Inferior parietal cortex (tissue), 1 donor: ENCODE measurements at regions not wholly inside any gene's neighbourhood (a gene's known extent, or its start where the extent isn't known, plus 50 kb on each side); places are given as distances from the start of the nearest gene placed in this dataset.
"Not testable (repeated sequence)": the region's sequence is repeated elsewhere in the genome, so short reads cannot be mapped to it uniquely, and the experiment has no call there.

Source experiments
- DNase-seq: peaks from one replicate; pipeline ENCODE4 v3.0.0-alpha.2; 2016; ENCODE audit errors: extremely low spot score

DNA sequence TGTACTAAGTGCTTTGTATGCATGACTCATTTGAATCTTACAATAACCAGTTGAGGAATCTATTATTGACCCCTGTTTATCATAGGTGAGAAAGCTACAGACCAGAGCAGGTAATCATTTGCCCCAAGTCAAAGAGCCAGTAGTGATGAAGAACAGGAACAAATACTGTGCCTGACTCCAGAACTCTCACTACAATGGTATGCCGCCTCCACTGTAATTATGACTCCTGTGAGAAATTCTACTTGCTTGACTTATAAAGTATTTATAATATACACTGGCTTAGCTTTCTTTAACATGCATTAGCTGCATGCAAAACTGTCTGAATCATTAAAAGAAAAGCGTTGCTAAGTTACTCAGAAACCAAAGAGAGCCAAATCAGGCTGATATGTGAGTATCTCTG lies 92.6 kb downstream of the ZNF281 start:
- DNase-seq: no peak

DNA sequence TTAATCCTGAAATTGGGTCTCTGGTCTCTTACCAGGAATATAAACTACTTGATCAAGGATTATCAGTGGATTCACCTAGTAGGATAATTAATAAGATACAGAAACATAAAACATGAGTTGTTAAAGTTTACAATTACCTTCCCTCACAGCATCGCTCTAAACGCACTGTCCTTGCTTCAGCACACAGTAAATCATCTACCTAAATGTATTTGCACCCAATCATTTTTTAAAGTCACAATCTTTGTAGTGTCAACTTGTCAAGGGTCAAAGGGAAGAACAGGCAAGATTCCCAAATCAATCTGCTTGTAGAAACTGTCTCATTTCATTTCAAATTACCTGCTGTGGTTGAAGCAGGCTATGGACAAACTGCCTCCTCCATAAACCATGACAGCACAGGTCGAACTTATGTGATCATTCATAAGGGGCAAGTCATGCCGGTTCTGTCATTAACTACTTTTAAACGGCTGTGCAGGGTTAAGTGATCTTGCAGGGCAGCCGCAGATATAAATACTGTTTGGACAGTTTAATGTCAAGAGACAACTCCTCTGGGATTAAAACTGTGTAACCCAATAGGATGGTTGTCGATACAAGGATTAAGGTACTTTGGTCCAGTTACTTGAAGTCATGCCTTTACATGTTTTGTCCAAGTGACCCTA lies 93.6 kb downstream of the ZNF281 start:
- no peak for DNase-seq

- no peak for DNase-seq
Measured at GRCh38 chr1:200314085-200314750, 95.6 kb downstream of the ZNF281 start.

- no peak for DNase-seq
Measured at GRCh38 chr1:200311256-200311655, 98.6 kb downstream of the ZNF281 start.

DNA sequence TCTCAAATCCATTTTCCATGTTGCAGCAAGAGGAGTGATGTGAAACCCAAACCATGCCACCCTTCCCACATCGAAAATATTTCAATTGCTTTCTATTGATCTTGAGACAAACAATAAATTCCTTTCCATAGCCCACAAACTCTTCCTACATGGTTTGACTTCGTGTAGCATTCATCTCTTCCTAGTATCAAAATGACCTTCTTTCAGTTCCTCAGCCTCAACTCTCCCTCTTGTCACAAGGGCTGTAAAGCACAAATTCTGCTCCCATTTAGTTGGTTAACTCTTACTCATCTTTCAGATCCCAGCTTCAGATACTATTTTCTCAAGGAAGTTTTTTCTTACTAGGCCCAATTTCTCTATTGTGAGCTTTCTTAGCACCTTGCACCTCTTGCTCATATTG lies 99.0 kb downstream of the ZNF281 start:
- DNase-seq: no peak

DNA sequence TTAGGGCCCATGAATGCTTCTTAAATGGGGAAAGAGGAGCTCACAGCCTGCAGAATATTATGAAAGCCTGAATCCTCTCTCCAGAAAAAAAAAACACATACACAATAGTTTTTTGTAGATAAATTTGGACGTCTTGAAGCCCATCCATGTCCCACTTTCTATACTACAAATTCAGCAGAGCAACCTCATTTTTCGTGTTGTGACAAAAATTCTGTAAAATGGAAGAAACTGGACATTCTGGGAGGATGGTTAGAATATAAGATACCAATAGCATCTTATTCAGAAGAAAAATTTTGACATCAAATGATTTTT lies 102.1 kb downstream of the ZNF281 start:
- no peak for DNase-seq

- peak; percentile 50 for DNase-seq
Measured at GRCh38 chr1:200306944-200307754, 102.7 kb downstream of the ZNF281 start.

DNA sequence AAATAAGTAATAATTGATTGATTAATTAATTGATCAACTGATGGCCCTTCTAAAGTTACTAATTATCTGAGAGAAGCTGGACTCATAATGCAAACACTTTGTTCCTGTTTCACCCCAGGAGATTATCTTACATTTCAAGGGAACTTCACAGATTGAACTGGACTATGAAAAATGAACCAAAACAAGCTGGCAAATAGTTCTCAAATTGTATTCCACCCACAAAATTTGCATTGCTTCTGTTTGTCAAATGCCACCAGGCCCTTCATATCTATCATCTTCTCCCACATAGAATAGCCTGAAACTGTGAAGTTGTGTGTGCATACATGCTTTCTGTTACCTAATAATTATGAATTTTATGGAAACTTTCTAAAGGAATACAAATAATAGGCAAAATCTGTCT lies 104.0 kb downstream of the ZNF281 start:
- DNase-seq: no peak

DNA sequence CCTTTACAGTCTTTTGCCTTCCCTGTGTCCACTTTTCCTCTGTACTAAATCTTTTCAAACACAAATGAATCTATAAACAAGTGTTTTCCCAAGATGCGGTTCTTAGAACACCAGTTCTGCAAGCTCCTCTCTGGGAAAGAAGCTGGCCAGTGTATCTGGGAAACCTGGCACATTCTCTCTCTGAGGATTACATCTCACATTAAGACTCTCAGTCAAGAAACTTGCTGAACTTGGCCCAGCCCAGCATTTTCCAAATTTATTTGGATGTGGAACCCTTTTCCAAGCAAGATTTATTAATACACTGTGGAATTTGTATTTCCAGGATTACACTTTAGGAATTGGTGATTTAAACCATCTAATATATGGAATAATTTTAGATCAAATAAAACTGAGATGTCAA lies 105.7 kb downstream of the ZNF281 start:
- no peak for DNase-seq

GRCh38 chr1:200302921-200303290 lies 106.9 kb downstream of the ZNF281 start:
- peak; percentile 72 for DNase-seq

DNA sequence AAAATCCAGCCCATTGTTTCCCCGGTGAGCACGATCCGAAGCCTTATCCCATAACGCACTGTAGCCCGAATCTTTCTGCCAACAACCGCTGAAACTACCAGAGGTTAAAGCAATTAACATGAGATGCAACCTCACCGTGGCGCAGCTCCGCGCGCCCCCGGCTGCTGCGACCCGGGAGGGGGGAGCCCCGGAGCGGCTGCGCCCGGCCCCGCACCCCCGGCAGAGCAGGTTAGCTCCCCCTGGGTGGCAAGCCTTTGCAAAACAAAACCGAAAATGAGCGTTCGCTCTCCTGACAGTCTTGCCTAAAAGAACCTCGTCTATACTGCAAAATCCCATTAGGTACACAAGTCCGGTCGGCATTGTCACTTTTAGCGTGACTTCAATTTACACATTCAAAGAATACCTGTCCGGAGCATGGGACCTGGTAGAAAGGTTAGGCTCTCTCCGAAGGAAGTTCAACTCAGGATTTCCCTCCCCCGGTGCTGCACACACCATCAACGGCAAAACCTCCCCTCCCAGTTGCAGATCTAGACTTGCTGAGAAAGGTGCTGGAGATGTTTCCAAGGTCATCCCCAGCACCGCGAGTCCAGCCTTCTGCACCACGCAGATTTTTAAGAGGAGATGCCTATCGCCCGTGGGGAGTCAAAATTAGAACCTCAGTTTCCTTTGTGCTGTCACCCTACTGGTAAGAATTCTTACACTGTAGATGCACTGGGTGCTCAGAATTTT lies 107.5 kb downstream of the ZNF281 start:
- peak; percentile 60 for DNase-seq

- no peak for DNase-seq
Measured at GRCh38 chr1:200301152-200301551, 108.7 kb downstream of the ZNF281 start.

- DNase-seq: no peak
Measured at GRCh38 chr1:200299571-200299970, 110.3 kb downstream of the ZNF281 start.

- DNase-seq: no peak
Measured at GRCh38 chr1:200298242-200298641, 111.6 kb downstream of the ZNF281 start.

DNA sequence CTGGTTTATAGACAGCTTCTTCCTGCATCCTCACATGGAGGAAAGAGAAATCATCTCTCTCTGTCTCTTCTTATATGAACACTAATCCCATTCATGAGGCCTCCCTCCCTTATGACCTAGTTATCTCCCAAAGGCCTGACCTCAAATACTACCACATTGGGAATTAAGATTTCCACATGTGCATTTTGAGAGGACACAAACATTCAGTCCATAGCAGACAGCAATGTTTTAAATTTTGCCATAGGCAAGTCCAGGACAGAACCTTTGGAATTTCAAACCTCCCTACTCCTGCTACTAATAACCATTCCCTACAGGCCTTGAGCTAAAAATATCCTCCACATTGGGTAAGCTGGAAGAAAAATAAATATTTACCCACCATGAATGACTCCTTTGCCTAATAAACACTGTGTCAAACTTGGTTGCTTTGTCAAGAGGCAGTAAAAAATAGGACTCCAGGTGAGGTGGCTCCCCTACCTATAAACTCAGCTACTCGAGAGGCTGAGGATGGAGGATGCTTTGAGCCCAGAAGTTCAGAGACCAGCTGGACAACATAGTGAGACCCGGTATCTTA lies 113.7 kb downstream of the ZNF281 start:
- DNase-seq: no peak

GRCh38 chr1:200294241-200294640 lies 115.6 kb downstream of the ZNF281 start:
- no peak for DNase-seq

DNA sequence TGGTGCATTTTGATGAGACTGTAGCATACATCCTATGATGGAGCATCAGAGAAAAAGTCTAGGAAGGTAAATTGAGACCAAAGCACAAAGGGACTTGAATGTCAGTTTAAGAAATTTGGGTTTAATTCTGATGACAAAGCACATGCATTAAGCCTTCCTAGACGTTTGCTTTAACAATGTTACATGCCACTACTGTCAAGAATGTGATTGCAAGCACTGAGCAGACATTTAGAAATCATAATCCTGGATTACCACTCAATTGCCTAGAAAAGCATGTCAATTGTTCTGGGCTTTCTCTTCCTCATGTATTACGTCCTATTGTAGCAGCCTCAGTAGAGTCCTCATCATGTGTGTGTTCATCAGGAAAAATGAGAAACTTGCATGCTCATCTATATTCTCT lies 117.1 kb downstream of the ZNF281 start:
- no peak for DNase-seq

GRCh38 chr1:200291106-200291505 lies 118.7 kb downstream of the ZNF281 start:
- no peak for DNase-seq

DNA sequence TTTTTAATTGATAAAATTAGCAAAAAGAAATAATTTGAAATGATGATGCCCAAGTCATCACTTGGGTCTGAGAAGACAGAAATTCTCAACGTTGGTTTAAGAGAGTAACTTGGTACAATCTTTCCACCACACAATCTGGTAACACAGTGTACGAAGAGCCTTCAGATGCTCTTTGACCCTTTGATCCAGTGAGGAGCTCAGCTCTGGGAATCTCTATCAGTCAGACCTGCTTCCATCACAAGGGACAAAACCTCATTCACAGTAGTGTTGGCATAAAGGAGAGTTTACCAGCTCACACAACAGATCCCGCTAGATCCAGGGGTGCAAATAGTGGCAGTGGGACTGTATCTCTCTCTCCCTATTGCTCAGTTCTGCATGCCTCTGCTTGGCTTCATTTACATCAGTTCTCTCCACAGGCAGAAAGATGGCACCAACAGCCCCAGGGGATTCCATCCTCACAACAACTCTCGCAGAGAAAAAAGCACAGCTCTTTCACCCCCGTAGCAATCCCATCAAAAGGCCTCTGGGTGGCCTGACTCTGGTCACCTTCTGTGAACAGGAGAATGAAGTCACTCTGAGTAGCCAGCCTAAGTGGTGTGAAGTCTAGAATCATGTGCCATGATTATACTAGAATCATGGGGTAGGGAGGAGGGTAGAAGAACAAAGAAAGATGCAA lies 119.7 kb downstream of the ZNF281 start:
- DNase-seq: no peak

DNA sequence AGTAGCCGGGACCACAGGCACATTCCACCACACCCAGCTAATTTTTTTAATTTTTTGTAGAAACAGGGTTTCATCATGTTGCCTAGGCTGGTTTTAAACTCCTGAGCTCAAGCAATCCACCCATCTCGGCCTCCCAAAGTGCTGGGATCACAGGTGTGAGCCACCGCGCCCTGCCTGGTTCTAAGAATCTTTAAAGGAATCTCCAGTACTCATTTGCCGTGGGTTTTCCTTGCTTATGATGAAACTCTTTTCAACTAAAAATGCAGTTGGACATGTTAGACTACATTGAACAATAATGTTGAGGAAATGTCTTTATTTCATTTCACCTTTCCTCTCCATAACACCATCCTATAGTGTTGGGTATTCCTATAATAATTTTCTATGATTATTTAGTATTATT lies 121.6 kb downstream of the ZNF281 start:
- no peak for DNase-seq

DNA sequence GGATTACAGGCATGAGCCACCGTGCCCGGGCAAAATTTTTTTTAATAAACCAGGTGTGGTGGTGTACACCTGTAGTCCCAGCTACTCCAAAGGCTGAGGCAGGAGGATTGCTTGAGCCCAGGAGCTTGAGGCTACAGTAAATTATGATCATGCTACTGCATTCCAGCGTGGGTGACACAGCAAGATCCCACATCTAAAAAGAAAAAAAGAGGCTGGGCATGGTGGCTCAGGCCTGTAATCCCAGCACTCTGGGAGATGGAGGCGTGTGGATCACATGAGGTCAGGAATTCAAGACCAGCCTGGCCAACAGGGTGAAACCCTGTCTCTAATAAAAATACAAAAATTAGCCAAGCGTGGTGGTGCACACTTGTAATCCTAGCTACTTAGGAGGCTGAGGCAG lies 125.6 kb downstream of the ZNF281 start:
- not testable (repeated sequence) for DNase-seq
